HG02610 (cell line): ENCODE measurements at regions not wholly inside any gene's neighbourhood (a gene's known extent, or its start where the extent isn't known, plus 50 kb on each side); places are given as distances from the start of the nearest gene placed in this dataset.

ENCODE experiments used
- ATAC-seq: cut with Tn5 transposase; IDR thresholded peaks from one replicate; pipeline ENCODE4 v1.9.1; 2021; ENCODE audit warnings: mild to moderate bottlenecking, moderate library complexity; ENCODE audit not compliant: unreplicated experiment

DNA sequence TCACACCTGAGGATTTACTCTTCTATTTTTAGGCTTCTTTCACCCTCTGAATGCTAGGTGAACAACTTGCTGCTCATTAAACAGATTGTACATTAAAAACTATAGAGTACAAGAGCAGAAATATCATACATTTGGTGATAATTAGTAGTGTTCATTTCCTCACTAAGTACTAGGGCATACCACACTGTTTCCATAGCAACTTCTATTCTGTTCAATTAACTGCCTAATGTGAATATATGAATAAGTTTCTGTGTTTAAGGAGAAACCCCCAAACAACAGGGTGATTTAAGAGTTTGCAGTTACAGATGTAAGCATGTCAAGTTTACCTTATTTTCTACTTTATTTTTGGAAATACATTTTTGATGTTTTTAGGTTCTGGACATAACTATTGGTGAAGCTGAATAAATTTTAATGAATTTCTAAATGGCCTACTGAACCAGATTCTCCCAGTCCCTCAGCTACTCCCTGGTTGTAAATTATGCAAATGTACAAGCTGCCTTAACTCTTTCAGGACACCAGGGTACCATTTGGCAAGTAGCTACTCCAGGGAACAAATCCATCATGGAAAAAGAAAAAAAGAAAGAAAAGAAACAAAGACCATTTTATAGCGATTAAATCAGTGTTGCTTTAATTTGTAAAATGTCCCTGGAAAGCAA is 199.8 kb upstream of the NAV3 start:
- no peak for ATAC-seq

DNA sequence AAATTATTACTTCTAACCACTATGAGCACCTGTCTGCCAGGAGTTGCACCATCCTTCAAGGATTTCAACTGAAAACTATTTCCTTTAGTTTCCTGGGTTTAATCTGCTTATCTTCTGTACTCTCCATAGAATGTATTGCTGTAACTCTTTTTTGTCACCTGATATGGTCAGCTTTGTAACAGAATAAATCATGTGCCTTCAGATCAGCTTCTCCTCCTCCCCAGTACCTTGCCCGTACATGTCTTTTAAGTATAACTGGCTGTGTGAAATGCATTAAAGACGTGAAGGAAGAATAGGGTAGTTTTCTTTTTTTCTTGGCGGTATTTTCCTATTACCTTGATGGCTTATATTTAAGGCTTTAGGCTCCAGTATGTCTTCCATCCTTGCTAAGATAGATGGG is 200.3 kb upstream of the NAV3 start:
- no peak for ATAC-seq

- ATAC-seq: no peak
Measured at GRCh38 chr12:77629141-77629540, 201.6 kb upstream of the NAV3 start.

DNA sequence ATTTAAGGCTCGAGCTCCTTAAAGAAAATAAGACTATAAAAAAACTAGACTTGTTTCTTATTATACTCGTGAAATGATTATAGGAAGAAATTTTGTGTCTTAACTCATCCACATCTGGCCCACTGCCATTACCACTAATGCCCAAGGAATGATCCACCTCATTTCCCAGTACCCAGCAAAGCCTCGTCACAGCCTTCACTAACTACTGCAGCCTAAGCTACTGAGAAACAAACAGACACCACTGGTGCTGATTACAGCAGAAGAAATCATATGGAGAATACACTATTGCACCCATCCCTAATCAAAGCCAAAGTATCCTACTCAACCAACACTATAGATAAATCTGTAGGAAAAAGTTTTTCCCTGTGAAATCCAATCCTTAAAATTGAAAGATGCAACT is 205.3 kb upstream of the NAV3 start:
- no peak for ATAC-seq

DNA sequence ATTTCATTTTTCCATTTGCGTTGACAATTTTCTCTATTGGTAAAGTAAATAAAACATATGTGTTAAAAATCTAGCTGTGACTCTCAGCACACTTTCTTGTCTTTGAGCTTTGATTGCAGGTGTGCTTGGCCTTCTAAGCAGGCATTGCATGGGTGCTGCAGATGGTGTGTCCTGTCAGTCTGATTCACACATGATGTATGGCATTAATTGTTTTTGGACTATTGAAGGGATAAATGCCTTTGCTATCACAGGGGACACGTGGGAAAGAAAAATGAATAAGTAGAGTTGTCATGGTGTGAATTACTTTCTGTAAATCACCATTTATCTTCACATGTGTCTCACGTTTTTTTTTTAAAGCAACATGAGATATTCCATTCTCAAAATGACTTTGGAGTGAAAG is 211.3 kb upstream of the NAV3 start:
- ATAC-seq: no peak

GRCh38 chr12:77617818-77618217 is 212.9 kb upstream of the NAV3 start:
- ATAC-seq: no peak

- ATAC-seq: no peak
Measured at GRCh38 chr12:77615332-77615731, 215.4 kb upstream of the NAV3 start.

- no peak for ATAC-seq
Measured at GRCh38 chr12:77613411-77613810, 217.3 kb upstream of the NAV3 start.

- ATAC-seq: no peak
Measured at GRCh38 chr12:77610446-77610845, 220.2 kb upstream of the NAV3 start.

DNA sequence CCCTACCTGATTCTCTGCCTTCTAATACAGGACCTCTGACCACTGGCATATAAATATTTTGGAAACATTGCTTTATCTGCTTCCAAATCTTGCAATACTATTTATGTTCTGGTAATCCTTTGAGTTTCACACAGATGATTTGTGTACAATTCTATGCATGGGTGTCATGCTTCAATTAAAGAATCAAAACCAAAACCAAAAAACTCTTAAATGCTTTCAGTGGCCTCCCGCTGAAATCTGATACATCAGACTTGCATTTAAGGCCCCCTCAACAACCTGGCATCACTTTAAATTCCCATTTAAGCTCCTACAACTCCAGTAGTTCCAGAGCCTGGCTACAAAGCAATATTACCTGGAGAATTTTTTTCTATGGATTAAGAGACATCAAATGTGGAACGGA is 221.7 kb upstream of the NAV3 start:
- ATAC-seq: no peak

- ATAC-seq: no peak
Measured at GRCh38 chr12:77608271-77608824, 222.3 kb upstream of the NAV3 start.

- ATAC-seq: peak; percentile 39
Measured at GRCh38 chr12:77606348-77606747, 224.3 kb upstream of the NAV3 start.

GRCh38 chr12:77603946-77604345 is 226.7 kb upstream of the NAV3 start:
- no peak for ATAC-seq

- no peak for ATAC-seq
Measured at GRCh38 chr12:77601069-77601468, 229.6 kb upstream of the NAV3 start.

DNA sequence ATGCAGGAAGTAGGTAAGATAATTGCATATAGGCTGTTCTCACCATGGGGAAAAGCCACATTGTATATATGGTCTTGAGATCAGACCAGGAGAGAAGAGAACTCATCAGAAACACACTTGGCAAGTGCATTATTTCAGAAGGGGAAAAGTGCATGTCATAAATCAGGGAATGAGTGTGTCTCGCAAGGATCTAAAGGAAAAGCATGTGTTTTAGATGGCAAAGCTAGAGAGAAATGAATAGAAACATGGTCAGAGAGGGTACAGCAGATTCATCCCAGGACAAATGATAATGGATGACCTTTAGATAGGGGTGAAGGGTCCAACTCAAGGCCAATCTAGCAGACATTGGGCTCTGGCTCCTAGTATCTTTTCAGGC is 230.2 kb upstream of the NAV3 start:
- no peak for ATAC-seq

DNA sequence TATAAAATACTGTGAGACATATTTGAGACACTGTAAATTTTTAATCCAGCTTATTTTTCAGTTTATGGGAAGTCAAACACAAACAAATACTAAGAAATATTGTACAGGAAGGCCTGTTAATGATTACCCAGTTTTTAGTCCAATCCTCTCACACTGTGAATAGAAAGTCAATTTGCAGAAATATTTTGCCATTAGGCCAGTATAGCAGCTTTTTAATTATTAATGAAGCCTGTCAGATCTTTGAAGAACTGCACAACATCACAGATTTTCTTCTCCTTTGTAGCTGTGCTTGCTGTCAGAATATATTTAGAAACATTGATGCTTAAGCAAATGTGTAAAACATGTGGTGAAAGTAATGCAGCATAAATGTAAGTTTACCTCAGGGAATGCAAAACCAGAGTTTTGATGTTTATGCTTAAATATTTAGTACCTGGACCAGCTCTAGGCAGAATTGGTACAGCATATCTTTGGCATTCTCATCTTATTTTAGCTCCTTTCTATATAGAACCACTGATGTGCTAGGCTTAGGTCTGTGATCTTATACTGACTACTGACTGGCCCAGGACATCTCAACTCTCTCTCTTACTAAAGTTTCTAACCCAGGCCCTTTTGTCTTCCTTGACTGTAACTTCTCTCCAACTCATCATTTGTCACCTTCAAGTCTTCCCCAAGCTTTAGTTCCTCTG is 230.8 kb upstream of the NAV3 start:
- no peak for ATAC-seq

- no peak for ATAC-seq
Measured at GRCh38 chr12:77594366-77594765, 236.3 kb upstream of the NAV3 start.

GRCh38 chr12:77592836-77593235 is 237.9 kb upstream of the NAV3 start:
- ATAC-seq: no peak

DNA sequence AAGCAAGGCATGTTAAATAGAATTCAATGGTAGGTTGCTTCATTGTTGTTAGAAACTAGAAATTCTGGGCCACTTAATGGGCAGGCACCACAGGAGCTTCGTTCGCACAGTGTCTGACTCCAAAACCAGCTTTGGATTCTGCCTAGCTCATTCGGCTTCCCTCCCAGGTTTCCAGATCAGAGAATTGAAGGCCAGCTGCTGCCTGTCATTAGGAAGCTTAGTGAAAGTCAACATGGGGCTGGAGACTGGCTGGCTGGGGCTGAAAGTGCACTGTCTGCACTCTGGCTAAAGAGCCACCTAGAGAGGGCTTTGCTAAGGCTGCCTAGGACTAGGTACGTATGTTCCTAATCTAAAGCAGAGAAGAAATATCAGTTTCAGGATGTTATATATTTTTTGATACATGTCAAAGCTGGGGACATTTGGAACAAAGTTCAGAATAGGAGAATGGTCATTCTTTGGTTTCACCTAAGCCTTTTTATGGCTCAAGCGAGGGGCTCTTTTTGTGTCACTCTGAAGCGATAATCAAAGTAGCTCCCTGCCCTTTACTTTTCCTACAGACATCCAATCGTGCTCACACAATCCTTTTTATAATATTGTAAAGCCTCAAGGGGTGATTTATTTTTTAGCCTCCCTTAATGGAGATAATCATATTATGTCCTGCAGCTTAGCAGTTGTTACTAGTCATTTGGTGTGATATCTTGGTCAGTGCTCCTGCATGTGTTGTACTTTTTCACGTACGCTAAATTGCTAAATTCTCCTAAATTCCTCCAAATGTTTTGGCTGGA is 238.5 kb upstream of the NAV3 start:
- ATAC-seq: no peak

DNA sequence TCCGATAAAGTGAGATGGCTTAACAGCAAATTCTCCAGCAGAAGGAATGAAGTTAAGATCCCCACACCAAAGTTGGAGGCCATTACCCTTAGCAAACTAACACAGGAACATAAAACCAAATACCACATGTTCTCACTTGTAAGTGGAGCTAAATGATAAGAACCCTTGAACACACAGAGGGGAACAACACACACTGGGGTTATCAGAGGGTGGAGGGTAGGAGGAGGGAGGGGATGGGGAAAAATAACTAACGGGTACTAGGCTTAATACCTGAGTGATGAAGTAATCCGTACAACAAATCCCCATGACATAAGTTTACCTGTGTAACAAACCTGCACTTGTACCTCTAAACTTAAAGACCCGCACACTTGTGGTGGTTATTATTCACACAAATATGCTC is 240.4 kb upstream of the NAV3 start:
- no peak for ATAC-seq

DNA sequence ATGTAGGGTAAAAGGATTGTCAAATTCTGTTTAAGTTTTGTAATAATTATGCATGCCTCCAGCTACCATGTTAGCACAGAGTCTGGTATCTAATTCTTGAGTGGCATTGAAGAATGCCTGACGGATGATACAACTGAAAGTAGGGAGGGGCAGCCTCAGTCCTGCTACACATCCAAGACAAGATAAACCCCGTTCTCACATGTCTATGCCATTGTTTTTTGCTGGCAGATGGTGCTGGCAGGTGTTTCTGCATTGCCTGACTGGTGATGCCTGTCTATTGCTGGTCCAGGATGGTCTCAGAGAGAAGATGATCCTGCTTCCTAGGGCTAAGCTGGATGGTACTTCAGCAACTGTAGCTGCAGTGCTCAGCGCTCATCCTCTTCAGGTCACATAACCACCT is 245.8 kb upstream of the NAV3 start:
- ATAC-seq: no peak
